Activated CD4-positive, alpha-beta T cell treated with anti-CD3 and anti-CD28 coated beads, Interleukin-2, amount 50 U/mL, for 48 hours (primary cell): ENCODE measurements at regions not wholly inside any gene's neighbourhood (a gene's known extent, or its start where the extent isn't known, plus 50 kb on each side); places are given as distances from the start of the nearest gene placed in this dataset.
"Not testable (repeated sequence)": the region's sequence is repeated elsewhere in the genome, so short reads cannot be mapped to it uniquely, and the experiment has no call there.

ENCODE experiments used
- DNase-seq, 2 experiments: peaks; one replicate each; pipeline ENCODE4 v3.0.0-alpha.2; 2020

DNA sequence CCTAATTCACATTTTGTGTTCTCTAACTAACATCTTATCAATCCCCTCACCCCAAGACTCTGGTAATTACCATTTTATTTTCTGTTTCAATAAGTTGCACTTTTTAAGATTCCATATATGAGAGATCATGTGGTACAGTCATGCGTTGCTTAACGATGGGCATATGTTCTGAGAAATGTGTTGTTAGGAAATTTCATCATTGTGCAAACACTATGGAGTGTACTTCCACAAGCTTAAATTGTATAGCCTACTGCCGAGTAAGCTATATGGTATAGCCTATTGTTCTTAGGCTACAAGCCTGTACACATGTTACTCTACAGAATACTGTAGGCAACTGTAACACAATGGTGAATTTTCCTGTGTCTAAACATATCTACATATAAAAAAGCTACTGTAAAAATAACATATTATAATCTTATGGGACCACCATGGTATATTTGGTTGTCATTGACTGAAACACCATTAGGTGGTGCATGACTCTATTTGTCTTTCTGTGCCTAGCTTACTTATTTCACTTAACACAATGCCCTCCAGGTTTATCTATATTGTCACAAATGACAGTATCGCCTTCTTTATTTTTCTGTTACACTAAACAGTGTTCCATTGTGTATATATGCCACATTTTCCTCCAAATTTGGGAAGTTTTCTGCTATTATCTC is 473.4 kb upstream of the LMO3 start:
- DNase-seq = no peak

DNA sequence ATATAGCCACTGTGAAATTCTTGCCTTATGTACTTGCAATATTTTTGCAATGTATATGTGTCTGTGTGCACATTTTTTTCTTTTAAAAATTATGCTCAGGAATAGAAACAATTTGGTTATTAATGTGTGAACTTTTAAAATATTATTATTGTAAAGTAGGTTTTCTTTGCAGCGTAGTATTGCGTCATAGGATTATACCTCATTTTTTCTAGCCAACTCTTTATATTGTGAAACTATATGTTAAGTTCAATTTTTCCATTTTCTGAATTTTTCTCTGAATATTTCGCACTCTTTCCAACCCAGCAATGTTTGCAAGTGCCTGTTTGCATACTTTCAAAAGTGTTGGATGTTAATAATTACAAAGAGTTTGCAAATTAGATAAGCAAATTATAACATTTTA is 471.6 kb upstream of the LMO3 start:
- DNase-seq = no peak

DNA sequence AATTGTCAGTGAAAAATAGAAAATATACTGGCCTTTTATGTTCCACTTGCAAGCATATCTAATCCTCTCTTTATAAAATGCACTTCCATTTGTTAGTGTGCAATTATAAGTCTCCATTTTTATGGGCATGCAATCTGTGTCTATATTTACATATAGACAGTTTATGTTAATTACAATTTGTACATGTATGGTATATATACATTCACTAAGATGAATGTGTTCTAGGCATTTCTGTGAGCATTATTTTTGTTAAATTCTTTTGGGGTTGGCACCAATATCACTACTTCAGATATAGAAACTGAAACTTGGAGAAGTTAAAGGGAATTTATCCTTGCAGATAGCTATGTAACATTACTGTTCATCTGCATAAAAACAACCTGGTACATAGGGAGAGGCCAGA is 470.8 kb upstream of the LMO3 start:
- no peak for DNase-seq

DNA sequence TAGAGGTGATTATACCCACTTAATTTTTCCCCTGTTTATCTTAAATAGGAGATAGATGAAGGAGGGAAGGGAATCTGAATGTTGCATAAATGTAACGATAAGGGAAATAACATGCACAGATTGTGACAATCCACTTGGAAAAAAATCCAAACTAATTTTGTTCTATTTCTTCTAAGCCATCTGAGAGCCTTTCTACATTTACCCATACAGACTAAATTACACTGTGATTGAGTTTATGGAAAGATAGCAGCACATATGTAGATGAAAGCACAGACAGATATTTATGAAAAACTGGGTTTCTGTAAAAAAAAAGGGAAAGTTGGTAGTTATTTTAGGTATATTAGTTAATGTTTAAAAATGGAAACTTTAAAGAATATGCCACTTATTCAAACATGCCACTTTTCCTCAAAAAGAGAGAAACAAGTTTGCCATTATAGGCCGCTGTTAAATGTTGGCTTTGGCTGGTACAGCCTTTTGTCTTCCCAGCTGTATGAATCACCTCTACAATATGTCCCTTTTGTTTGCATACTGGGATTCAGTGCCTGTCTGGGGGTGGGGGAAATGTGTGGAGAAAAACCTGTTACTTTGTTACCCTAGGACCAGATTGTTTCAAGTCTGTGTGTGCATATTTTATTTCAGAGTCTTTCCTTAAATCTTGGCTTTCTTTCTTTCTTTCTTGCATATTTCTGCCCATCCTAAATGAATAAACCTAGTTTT is 470.2 kb upstream of the LMO3 start:
- DNase-seq = no peak

- DNase-seq = no peak
These were observed 458.9 kb upstream of the LMO3 start for GRCh38 chr12:17064834-17065233.

- no peak for DNase-seq
These were observed 456.5 kb upstream of the LMO3 start for GRCh38 chr12:17062267-17063036.

- DNase-seq = no peak
These were observed 454.3 kb upstream of the LMO3 start for GRCh38 chr12:17060260-17060659.

DNA sequence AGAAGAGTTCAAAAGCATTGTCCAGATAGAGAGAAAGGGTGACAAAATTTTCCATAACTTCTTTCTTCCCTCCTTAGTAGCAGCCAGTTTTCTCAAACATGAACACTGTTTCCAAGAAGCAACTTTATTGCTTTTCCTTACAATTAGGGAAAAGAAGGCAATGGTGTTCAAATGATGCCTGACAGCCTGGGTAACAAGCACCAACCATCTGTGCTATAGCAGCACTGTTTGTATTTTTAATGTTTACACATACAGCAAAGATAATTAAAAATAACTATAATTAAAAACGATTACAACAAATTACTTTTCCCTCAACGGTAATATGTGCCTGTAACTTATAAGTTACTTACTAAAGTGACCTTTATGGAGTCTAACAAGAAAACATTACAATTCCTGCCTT is 450.6 kb upstream of the LMO3 start:
- DNase-seq = no peak

DNA sequence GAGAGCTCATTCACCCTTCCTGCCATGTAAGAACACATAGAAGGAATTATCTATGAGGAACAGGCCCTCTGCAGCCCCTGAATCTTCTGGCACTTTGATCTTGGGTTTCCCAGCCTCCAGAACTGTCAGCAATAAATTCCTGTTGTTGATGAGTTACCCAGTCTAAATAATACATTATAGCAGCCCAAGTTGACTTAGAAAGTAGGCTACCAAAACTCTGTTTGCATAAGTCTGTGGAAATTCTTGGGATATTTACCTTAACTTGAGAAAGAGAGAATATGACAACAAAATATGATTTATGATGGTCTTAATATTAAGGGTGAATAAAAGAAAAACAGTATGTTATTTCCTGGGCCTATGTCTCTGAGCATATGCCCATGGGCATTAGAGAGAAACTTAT is 433.0 kb upstream of the LMO3 start:
- DNase-seq = no peak

DNA sequence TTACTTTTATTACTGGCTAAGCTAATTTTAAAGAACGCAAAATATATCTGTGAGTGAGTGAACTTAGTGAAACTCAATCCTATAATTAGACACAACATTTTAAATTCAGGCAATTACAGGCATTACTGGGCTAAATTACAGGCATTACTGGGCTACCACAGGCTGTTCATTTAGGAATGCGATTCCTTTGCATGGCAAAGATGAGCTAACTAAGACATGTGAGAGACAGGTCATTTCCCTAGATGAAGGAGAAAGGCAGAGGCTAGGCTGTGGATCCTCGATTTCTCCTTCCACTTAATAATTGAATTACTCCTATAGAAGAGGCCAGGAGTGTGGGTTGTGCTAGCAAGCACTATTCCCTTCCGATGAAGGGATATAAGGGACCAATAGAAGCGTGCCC is 429.4 kb upstream of the LMO3 start:
- DNase-seq = no peak

DNA sequence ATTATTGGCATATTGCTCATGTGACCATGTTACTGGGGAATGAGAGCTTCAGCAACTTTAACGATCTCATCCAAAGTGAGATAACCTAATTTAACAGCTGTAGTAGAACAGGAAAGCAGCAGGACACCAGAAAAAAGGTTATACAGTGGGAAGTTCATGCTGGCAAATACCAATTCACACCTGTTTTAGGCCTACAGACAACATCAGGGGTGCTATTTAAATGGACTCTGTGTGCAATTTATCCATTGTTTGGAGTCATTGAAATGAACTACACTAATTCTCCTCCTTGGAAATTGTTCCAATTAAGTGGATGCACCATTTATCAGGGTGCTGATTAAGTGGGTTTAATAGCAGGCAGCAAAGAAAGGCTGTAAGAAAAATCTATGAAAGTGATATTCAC is 424.4 kb upstream of the LMO3 start:
- no peak for DNase-seq

- no peak for DNase-seq
These were observed 422.4 kb upstream of the LMO3 start for GRCh38 chr12:17028348-17028747.

DNA sequence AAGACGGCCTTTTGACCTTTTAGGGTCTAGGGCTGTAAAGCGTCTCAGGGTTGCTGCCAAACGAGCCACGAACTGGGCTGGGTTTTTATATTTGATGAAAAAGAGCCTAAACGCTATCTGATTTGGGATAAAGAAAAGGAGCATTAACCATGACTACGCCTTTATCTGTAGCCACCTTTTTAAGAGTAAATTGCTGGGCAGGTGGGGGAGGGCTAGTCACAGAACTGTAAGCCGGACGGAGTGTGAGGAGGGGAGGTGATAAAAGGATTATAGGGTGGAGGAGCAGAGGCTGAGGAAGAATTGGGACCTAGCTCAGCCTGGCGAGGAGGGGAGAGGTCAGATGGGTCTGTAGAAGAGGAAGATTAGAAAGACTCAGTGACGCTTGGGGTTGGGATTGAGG is 419.5 kb upstream of the LMO3 start:
- DNase-seq = not testable (repeated sequence)

DNA sequence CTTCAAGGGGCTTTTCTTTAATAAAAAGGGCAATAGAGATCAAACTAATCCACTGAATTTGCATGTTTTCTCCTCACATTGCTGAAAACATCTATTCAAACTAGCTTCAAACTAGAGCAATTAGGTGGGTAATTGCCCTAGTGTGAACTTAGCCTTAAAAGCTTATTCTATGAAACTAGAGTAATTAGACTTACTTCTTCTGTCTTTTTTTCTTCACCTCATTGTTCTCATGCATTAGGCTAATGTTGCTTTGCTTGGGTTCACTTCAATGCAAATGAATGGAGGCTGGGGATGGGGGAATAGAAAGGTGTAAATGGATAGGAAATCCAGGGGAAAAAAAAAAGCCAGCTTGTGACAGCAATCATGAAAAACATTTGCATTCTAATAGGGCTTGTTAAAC is 414.8 kb upstream of the LMO3 start:
- no peak for DNase-seq

- no peak for DNase-seq
These were observed 411.4 kb upstream of the LMO3 start for GRCh38 chr12:17017402-17017801.

DNA sequence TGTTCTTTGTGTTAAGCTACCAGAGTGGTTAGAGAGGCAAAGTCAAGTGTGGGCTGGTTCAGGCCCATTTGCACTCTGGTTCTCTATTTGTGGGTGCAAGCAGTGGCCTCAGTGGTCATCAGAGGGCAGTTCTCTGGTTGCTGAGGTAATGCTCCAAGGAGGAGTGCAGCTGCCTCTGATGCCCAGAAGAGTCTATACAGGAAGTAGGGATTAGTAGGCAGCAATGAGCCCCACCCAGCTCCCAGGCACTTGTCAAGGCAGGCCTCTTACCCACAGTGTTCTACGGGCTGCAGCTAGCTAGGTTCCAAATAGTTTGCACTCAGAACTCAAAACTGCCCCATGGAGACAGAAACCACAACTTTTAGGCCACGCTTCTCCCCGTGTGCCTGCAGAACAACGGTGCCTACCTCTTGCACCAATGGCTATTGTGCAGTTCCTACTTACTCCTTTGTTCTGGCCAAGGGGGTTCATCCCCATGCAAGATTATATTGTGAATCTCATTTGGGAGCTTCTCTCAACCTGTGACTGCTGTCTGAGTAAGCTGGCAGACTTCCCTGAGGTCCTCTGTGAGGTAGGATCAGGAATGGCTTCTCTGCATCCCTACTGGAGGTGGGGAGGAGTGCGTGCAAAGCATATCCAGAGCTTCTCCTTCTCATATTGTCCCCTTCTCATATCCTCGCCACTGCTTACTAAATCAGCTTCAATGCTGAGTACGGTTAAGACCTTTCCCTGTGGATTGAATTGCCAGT is 410.3 kb upstream of the LMO3 start:
- no peak for DNase-seq

DNA sequence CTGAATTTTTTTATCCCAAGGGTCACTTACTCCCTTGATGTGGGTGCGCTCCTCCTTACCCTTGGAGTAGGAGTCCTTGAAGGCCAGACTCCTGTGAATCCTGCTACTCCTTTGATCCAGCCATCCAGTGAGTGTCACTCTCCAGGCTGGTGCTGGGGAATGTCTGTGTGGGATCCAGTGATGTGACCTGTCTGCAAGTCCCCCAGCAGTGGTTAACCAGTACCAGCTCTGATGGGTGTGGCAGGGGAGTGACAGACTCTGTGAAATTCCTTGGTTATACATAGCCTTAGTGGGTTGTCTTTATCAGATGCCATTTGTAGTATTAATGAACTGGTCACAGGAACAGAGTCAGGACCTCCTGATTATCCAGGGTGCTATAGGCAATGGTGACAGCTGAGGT is 409.5 kb upstream of the LMO3 start:
- no peak for DNase-seq

DNA sequence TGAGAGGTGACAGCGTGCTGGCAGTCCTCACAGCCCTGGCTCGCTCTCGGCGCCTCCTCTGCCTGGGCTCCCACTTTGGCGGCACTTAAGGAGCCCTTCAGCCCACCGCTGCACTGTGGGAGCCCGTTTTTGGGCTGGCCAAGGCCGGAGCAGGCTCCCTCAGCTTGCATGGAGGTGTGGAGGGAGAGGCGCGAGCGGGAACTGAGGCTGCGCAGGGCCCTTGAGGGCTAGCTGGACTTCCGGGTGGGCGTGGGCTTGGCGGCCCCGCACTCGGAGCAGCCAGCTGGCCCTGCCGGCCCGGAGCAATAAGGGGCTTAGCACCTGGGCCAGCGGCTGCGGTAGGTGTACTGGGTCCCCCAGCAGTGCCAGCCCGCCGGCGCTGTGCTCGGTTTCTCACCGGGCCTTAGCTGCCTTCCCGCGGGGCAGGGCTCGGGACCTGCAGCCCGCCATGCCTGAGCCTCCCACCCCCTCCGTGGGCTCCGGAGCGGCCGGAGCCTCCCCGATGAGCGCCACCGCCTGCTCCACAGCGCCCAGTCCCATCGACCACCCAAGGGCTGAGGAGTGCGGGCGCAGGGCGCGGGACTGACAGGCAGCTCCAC is 401.6 kb upstream of the LMO3 start:
- DNase-seq = not testable (repeated sequence)

DNA sequence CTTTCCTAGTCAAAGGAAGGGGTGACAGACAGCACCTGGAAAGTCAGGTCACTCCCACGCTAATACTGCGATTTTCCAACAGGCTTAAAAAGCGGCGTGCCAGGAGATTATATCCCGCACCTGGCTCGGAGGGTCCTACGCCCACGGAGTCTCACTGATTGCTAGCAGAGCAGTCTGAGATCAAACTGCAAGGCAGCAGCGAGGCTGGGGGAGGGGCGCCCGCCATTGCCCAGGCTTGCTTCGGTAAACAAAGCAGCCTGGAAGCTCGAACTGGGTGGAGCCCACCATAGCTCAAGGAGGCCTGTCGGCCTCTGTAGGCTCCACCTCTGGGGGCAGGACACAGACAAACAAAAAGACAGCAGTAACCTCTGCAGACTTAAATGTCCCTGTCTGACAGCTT is 392.6 kb upstream of the LMO3 start:
- DNase-seq = not testable (repeated sequence)

DNA sequence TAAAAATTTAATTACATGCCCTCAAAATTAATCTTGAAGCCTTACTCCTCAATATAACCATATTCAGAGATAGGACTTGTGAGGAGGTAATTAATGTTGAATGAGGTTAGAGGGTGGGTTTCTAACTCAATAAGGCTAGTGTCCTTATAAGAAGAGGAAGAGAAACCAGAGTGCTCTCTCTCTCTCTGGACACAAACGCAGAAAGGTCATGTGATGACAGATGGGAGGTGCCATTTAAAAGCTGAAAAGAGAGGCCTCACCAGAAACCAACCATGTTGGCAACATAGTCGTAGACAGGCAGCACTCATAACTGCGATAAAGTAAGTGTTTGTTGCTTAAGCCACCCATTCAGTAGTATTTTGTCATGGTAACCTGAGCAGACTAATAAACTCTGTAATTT is 378.5 kb upstream of the LMO3 start:
- no peak for DNase-seq

DNA sequence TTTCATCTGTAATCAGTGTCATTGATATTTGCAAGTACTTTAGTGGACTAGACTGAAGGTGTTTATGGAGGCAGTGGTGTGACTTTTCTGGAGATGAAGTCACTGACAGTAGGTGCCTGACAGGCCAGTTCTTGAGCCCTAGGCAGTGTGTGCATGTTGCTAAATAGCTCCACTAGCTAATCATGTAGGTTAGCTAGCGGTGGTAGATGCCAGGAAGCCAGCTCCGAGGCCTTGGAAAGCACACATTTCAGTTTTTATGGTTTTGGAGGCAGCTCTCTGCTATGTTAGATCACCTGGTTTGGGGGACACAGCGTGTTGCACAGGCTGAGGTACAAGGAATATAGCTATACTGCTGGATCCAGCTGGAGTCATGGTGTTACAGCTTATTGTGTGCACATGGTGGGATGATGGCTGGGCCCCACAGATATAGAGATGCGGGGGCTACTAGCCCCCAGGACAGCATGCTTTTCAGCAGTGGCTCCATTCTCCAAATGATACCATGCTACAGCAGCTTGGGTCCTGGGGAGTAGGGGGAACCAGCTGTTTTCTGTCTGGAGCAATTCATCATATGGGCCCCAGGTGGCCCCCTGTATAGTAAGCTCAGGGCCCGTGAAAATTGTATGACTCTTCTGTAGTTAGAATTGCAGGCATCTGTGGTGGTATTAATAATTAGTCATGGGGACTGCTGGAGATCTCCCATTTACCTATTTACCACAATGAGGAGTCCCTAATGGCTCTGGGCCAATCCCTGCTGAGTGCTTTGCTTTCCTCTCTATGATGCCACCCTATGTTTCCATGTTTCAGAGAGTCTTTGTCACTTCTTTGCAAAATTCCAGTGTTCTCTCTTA is 367.2 kb upstream of the LMO3 start:
- no peak for DNase-seq

- no peak for DNase-seq
These were observed 356.9 kb upstream of the LMO3 start for GRCh38 chr12:16962889-16963288.
